ENCODE measurements at regions not wholly inside any gene's neighbourhood (a gene's known extent, or its start where the extent isn't known, plus 50 kb on each side); places are given as distances from the start of the nearest gene placed in this dataset.

DNA sequence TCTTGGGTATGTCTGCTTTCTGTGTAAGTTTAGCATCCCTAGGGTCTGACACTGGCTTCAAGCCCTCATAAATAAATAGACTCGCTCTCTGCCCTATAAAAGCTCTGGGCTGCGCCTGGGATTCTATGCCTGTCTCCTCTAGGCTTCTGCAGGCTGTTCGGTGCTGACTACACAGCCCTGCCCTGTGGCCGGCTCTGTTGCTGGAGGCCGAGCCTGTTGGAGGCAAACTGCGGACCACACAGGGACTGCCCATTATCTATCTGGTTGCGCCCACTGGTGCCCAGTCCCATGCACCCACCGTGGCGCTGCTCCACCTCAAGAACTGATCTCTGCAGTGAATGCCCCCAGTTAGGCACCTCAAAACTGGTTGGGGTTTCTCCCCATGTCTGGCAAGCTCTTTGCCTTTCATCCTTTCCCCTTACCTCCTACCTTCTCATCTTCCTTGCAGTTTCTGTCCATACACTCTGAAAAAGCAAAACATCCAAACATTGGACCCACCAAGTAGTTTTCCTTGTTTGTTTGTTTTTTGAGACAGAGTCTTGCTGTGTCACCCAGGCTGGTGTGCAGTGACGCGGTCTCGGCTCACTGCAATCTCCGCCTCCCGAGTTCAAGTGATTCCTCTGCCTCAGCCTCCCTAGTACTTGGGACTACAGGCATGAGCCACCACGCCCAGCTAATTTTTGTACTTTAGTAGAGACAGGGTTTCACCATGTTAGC lies 207.2 kb downstream of the ERCC6L2 start:
- TF ChIP-seq, protein P1, sequence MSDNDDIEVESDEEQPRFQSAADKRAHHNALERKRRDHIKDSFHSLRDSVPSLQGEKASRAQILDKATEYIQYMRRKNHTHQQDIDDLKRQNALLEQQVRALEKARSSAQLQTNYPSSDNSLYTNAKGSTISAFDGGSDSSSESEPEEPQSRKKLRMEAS (IDR thresholded peaks at IDR 0.05), result no peak
- TF ChIP-seq, protein P2, sequence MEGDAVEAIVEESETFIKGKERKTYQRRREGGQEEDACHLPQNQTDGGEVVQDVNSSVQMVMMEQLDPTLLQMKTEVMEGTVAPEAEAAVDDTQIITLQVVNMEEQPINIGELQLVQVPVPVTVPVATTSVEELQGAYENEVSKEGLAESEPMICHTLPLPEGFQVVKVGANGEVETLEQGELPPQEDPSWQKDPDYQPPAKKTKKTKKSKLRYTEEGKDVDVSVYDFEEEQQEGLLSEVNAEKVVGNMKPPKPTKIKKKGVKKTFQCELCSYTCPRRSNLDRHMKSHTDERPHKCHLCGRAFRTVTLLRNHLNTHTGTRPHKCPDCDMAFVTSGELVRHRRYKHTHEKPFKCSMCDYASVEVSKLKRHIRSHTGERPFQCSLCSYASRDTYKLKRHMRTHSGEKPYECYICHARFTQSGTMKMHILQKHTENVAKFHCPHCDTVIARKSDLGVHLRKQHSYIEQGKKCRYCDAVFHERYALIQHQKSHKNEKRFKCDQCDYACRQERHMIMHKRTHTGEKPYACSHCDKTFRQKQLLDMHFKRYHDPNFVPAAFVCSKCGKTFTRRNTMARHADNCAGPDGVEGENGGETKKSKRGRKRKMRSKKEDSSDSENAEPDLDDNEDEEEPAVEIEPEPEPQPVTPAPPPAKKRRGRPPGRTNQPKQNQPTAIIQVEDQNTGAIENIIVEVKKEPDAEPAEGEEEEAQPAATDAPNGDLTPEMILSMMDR (IDR thresholded peaks at IDR 0.05), result no peak
